ENCODE measurements at regions not wholly inside any gene's neighbourhood (a gene's known extent, or its start where the extent isn't known, plus 50 kb on each side); places are given as distances from the start of the nearest gene placed in this dataset.

GRCh38 chr3:16801223-16801622 is 83.5 kb upstream of the PLCL2 start:
- TF ChIP-seq CTCF (conservative IDR thresholded peaks at IDR 0.05 in 1 of 2, IDR thresholded peaks at IDR 0.05 in 1 of 2; ENCODE audit: extremely low read depth in 1 of 2, insufficient read depth in 1 of 2, low read depth in 1 of 2, low read length in 2 of 2) (no peak), EZH2 (IDR thresholded peaks at IDR 0.05; ENCODE audit: borderline replicate concordance, low read length) (no peak)

Measured in mammary epithelial cell (primary cell).